ENCODE measurements at regions not wholly inside any gene's neighbourhood (a gene's known extent, or its start where the extent isn't known, plus 50 kb on each side); places are given as distances from the start of the nearest gene placed in this dataset.

DNA sequence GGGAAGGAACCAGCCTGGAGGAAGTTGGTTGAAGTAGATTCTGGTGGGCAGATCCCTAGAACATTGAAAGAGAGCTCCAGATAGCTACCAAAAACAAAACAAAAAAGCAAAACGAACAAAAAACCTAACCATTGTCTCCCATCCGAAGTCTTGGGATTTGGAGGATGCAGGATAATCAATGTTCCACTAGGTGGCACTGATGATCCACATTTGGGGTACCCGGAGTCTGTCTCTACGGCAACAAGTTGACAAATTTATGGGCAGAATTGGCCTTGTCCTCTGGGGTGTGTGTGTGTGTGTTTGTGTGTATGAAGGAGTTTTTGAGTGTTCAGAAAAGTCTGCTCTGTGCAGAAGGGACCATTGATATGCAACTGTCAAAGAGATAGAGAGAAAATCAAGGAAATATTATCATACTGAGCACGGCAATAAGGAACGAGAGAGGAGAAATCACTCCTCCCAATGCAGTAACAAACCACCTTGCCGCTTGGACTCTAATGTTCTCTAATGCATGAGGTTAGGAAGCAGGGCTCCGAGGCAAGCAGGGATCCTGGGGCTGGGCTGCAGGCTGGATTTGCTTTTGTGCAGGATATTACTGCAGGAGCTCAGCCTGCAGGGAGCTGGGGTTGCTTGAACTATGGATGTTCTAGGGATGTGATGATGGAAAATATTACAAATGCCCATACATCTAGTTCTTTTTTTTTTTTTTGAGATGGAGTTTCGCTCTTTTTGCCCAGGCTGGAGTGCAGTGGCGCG lies 59.8 kb upstream of the KLHL25 start:
- no peaks in the 10 kb centered on the region for H3K9me3 Mint-ChIP-seq
- H3K9me3 ChIP-seq (ENCODE audit: control insufficient read depth, low read length) = no peaks in the 10 kb centered on the region
- H3K4me3 ChIP-seq (ENCODE audit: low read length) = no peak overlapping the region
- no peaks in the 10 kb centered on the region for H3K36me3 ChIP-seq (ENCODE audit: control insufficient read depth, insufficient read depth, low read length)
- no peaks in the 10 kb centered on the region for H3K4me1 ChIP-seq (ENCODE audit: control insufficient read depth, insufficient read depth, low read length)
- peaks cover 16% of the 10 kb centered on the region for H3K27me3 ChIP-seq (ENCODE audit: control insufficient read depth, insufficient read depth, low read length, poor library complexity, severe bottlenecking)
- no peaks in the 10 kb centered on the region for H3K36me3 Mint-ChIP-seq (ENCODE audit: low read depth)
- DNase-seq = peak; percentile 82
- WGBS, 2 experiments (ENCODE audit: insufficient coverage in 1 of 2, insufficient read length in 1 of 2) = 64 to 72% methylated on average over 10 to 11 of the region's 11 CpGs
- no peak overlapping the region for H3K27ac ChIP-seq (ENCODE audit: low read depth, low read length)
- H3K27ac Mint-ChIP-seq = no peak overlapping the region
- TF ChIP-seq, protein P1, sequence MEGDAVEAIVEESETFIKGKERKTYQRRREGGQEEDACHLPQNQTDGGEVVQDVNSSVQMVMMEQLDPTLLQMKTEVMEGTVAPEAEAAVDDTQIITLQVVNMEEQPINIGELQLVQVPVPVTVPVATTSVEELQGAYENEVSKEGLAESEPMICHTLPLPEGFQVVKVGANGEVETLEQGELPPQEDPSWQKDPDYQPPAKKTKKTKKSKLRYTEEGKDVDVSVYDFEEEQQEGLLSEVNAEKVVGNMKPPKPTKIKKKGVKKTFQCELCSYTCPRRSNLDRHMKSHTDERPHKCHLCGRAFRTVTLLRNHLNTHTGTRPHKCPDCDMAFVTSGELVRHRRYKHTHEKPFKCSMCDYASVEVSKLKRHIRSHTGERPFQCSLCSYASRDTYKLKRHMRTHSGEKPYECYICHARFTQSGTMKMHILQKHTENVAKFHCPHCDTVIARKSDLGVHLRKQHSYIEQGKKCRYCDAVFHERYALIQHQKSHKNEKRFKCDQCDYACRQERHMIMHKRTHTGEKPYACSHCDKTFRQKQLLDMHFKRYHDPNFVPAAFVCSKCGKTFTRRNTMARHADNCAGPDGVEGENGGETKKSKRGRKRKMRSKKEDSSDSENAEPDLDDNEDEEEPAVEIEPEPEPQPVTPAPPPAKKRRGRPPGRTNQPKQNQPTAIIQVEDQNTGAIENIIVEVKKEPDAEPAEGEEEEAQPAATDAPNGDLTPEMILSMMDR (conservative IDR thresholded peaks at IDR 0.05) = peak; percentile 87
- H3K27me3 Mint-ChIP-seq (ENCODE audit: insufficient read depth) = peaks cover 17% of the 10 kb centered on the region
- H3K4me1 Mint-ChIP-seq = peaks cover 7% of the 10 kb centered on the region
- no peak overlapping the region for H3K9ac ChIP-seq (ENCODE audit: extremely low read depth, low read length, poor library complexity, severe bottlenecking)
- peak overlapping the region; percentile 28 for H3K4me3 Mint-ChIP-seq

DNA sequence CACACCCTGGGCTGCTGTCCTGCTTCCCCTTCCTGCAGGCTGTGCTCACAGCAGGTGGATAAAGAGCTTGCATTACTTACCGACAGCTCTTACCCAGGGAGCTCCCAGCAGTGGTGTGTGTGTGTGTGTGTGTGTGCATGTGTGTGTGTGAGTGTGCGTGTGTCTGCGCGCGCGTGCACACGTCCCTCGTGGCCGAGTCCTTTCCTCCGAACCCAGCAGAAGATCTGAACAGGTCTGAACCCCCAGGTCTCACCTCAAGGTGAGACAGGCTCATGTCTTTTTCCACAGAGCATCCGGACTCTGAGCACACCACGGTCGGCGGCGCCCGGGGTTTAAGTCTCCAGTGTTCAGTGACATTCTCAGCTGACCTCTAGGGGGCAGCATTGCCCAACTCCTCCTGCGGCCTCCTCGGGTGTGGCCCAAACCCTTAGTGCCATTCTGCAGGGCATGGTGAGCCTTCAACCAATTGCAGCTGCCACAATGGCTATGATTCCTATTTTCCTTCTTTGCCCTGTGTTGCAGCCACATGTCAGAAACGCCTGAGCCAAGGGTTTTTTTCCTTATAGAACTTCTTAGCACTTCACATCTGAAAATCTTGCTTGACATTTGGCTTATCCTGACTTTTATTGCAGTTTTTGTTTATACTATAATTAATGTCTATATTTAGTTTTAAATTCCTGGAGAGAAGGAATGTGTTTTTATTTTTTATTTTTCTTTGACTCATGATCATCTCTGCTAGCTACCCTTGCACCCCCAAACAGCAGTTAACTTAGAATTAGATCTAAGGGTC lies 64.1 kb upstream of the KLHL25 start:
- Mint-ChIP-seq H3K27ac (no peak overlapping the region), H3K4me3 (peak overlapping the region; percentile 45), H3K4me1 (peaks cover 7% of the 10 kb centered on the region), H3K9me3 (no peaks in the 10 kb centered on the region), H3K27me3 (ENCODE audit: insufficient read depth) (peaks cover 49% of the 10 kb centered on the region), H3K36me3 (ENCODE audit: low read depth) (no peaks in the 10 kb centered on the region)
- TF ChIP-seq, protein P1 (conservative IDR thresholded peaks at IDR 0.05) = peak; percentile 94
- 3 to 23% methylated on average over 8 to 19 of the region's 19 CpGs for WGBS, 2 experiments (ENCODE audit: insufficient coverage in 1 of 2, insufficient read length in 1 of 2)
- H3K36me3 ChIP-seq (ENCODE audit: control insufficient read depth, insufficient read depth, low read length) = no peaks in the 10 kb centered on the region
- no peak overlapping the region for H3K9ac ChIP-seq (ENCODE audit: extremely low read depth, low read length, poor library complexity, severe bottlenecking)
- H3K27me3 ChIP-seq (ENCODE audit: control insufficient read depth, insufficient read depth, low read length, poor library complexity, severe bottlenecking) = peaks cover 26% of the 10 kb centered on the region
- DNase-seq = peak; percentile 93
- H3K4me1 ChIP-seq (ENCODE audit: control insufficient read depth, insufficient read depth, low read length) = no peaks in the 10 kb centered on the region
- no peaks in the 10 kb centered on the region for H3K9me3 ChIP-seq (ENCODE audit: control insufficient read depth, low read length)
- H3K27ac ChIP-seq (ENCODE audit: low read depth, low read length) = no peak overlapping the region
- peak overlapping the region; percentile 63 for H3K4me3 ChIP-seq (ENCODE audit: low read length)

DNA sequence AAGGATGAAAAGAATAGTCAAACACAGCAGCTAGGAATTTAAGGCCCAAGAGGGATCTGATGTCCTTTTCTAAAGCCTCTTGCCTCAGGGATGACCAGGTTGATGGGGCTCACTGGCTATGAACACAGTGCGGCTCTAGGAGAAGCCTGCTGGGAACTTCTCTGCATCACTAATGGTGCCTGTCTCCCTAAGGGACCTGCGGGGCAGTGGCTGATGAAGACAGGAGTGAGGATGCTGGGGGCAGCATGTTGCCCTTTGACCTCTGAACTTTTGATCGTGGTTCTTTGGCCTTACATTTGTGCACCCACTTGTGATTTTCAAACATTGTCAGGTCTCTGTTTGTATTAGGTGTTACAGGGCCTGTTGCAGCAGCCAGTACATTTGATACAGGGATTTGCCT lies 64.9 kb upstream of the KLHL25 start:
- no peaks in the 10 kb centered on the region for H3K4me1 ChIP-seq (ENCODE audit: control insufficient read depth, insufficient read depth, low read length)
- no peaks in the 10 kb centered on the region for H3K36me3 ChIP-seq (ENCODE audit: control insufficient read depth, insufficient read depth, low read length)
- Mint-ChIP-seq H3K36me3 (ENCODE audit: low read depth) (no peaks in the 10 kb centered on the region), H3K4me3 (no peak overlapping the region), H3K9me3 (no peaks in the 10 kb centered on the region), H3K27me3 (ENCODE audit: insufficient read depth) (peaks cover 50% of the 10 kb centered on the region), H3K27ac (no peak overlapping the region), H3K4me1 (peaks cover 10% of the 10 kb centered on the region)
- TF ChIP-seq, protein P1 (conservative IDR thresholded peaks at IDR 0.05) = no peak
- no peaks in the 10 kb centered on the region for H3K9me3 ChIP-seq (ENCODE audit: control insufficient read depth, low read length)
- H3K9ac ChIP-seq (ENCODE audit: extremely low read depth, low read length, poor library complexity, severe bottlenecking) = no peak overlapping the region
- H3K4me3 ChIP-seq (ENCODE audit: low read length) = no peak overlapping the region
- H3K27me3 ChIP-seq (ENCODE audit: control insufficient read depth, insufficient read depth, low read length, poor library complexity, severe bottlenecking) = peaks cover 26% of the 10 kb centered on the region
- peak; percentile 41 for DNase-seq
- WGBS, 2 experiments (ENCODE audit: insufficient coverage in 1 of 2, insufficient read length in 1 of 2) = 94 to 100% methylated on average over 1 to 3 of the region's 3 CpGs
- no peak overlapping the region for H3K27ac ChIP-seq (ENCODE audit: low read depth, low read length)

Measured in endodermal cell (in vitro differentiated cells).